HepG2 (cell line): ENCODE measurements at regions not wholly inside any gene's neighbourhood (a gene's known extent, or its start where the extent isn't known, plus 50 kb on each side); places are given as distances from the start of the nearest gene placed in this dataset.

ENCODE experiments used
- CHCHD3 ChIP-seq: sonication (generic); formaldehyde crosslinking; IDR thresholded peaks from 2 replicates; pipeline ENCODE4 v1.8.0; 2022; ENCODE audit warnings: mild to moderate bottlenecking, missing genetic modification reagents, moderate library complexity
- ETV6 ChIP-seq: sonication (generic); formaldehyde crosslinking; conservative IDR thresholded peaks from 2 replicates; pipeline ENCODE4 v1.4.0; 2020; ENCODE audit warnings: missing genetic modification reagents
- FLYWCH1 ChIP-seq: sonication (generic); formaldehyde crosslinking; IDR thresholded peaks from 2 replicates; pipeline ENCODE4 v1.8.1; 2023; ENCODE audit warnings: mild to moderate bottlenecking, missing genetic modification reagents
- FOXC1 ChIP-seq: sonication (generic); formaldehyde crosslinking; IDR thresholded peaks from 2 replicates; pipeline ENCODE4 v1.8.0; 2022; ENCODE audit warnings: mild to moderate bottlenecking, missing genetic modification reagents, borderline replicate concordance
- GABPA ChIP-seq, 2 experiments: IDR thresholded peaks; 2 replicates each; pipeline ENCODE4 v1.6.1; 2011 to 2016; ENCODE audit warnings: low read depth in 2 of 2, low read length in 1 of 2, missing biosample characterization in 1 of 2, missing genetic modification characterization in 1 of 2
- HES4 ChIP-seq: sonication (generic); formaldehyde crosslinking; IDR thresholded peaks from 2 replicates; pipeline ENCODE4 v1.9.0; 2021; ENCODE audit warnings: mild to moderate bottlenecking, missing genetic modification reagents, borderline replicate concordance
- KLF6 ChIP-seq: IDR thresholded peaks from 2 replicates; pipeline ENCODE4 v1.8.0; 2016; ENCODE audit warnings: missing biosample characterization, missing genetic modification reagents
- MTA3 ChIP-seq: sonication (generic); formaldehyde crosslinking; IDR thresholded peaks from 2 replicates; pipeline ENCODE4 v1.4.0; 2020; ENCODE audit warnings: missing genetic modification reagents
- NCOA2 ChIP-seq: sonication (generic); formaldehyde crosslinking; IDR thresholded peaks from 2 replicates; pipeline ENCODE4 v1.8.0; 2022; ENCODE audit warnings: inconsistent platforms
- NFIC ChIP-seq: IDR thresholded peaks from 2 replicates; pipeline ENCODE4 v1.6.1; 2012; ENCODE audit warnings: mild to moderate bottlenecking, low read length, inconsistent platforms
- RARG ChIP-seq: sonication (generic); formaldehyde crosslinking; IDR thresholded peaks from 2 replicates; pipeline ENCODE4 v1.4.0; 2020; ENCODE audit warnings: low read depth, mild to moderate bottlenecking, missing genetic modification reagents
- ZFP90 ChIP-seq: sonication (generic); formaldehyde crosslinking; IDR thresholded peaks from 2 replicates; pipeline ENCODE4 v1.8.0; 2022; ENCODE audit warnings: missing genetic modification reagents, mild to moderate bottlenecking, inconsistent platforms, borderline replicate concordance
- ZNF17 ChIP-seq: sonication (generic); formaldehyde crosslinking; IDR thresholded peaks from 2 replicates; pipeline ENCODE4 v1.5.0; 2020; ENCODE audit warnings: mild to moderate bottlenecking, missing genetic modification reagents
- ZNF607 ChIP-seq: sonication (generic); formaldehyde crosslinking; IDR thresholded peaks from 2 replicates; pipeline ENCODE4 v1.5.1; 2020; ENCODE audit warnings: missing genetic modification reagents, mild to moderate bottlenecking, borderline replicate concordance
- ZNF781 ChIP-seq: sonication (generic); formaldehyde crosslinking; IDR thresholded peaks from 2 replicates; pipeline ENCODE4 v1.5.1; 2020; ENCODE audit warnings: borderline replicate concordance, mild to moderate bottlenecking, missing genetic modification reagents; ENCODE audit errors: not compliant biosample characterization
- ZNF878 ChIP-seq: sonication (generic); formaldehyde crosslinking; IDR thresholded peaks from 2 replicates; pipeline ENCODE4 v1.8.1; 2023; ENCODE audit warnings: mild to moderate bottlenecking, missing genetic modification reagents, moderate library complexity
- TF ChIP-seq, protein P1 (sequence below): conservative IDR thresholded peaks from 2 replicates; pipeline ENCODE4 v1.6.1; 2018; ENCODE audit warnings: missing genetic modification reagents
- TF ChIP-seq, protein P2 (sequence below): IDR thresholded peaks from 2 replicates; pipeline ENCODE4 v1.6.1; 2018; ENCODE audit warnings: missing genetic modification reagents, mild to moderate bottlenecking, missing compliant biosample characterization
- TF ChIP-seq, protein P3 (sequence below): sonication (generic); formaldehyde crosslinking; IDR thresholded peaks from 2 replicates; pipeline ENCODE4 v1.4.0; 2020; ENCODE audit warnings: missing genetic modification reagents, mild to moderate bottlenecking, borderline replicate concordance
- TF ChIP-seq, protein P4 (sequence below): IDR thresholded peaks from 2 replicates; pipeline ENCODE4 v1.6.1; 2016; ENCODE audit warnings: mild to moderate bottlenecking, missing biosample characterization, missing genetic modification reagents

DNA sequence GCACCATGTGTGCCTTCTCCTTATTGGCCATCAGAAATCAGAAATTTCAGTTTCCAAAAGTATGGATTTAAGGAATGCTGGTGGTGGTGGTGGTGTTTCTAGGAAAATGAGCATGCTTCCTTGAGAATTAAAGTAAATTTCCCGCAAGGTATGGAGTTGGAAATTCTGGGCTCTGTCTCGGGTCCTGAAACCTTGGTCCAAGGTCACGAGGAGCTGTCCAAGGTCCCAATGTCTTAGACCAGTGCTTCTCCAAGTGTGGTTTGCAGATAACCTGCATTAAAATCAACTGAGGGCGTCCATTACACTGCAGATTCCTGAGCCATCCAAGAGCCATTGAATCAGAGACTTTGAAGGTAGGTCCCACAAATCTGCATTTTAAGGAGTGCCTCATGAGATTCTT is 210.9 kb upstream of the PKDCC start (continued):
- TF ChIP-seq RARG (CRISPR knock-in tag) (no peak), ZNF781 (peak; percentile 68), FOXC1 (no peak; the same call in 1 of the 2 replicates), FLYWCH1 (CRISPR knock-in tag) (peak; percentile 93; the same call in 1 of the 2 replicates), KLF6 (CRISPR knock-in tag) (peak; percentile 97), CHCHD3 (CRISPR knock-in tag) (no peak), MTA3 (CRISPR knock-in tag) (0 out of 2 replicates have a peak, but pooled peaks have one; percentile 56), ZNF607 (CRISPR knock-in tag) (peak; percentile 52; the same call in 1 of the 2 replicates), HES4 (CRISPR knock-in tag) (peak; percentile 86), NFIC (no peak), ZFP90 (CRISPR knock-in tag) (peak; percentile 35; the same call in 1 of the 2 replicates), ETV6 (CRISPR knock-in tag) (peak; percentile 88), NCOA2 (CRISPR knock-in tag) (peak; percentile 58; the same call in 1 of the 2 replicates), ZNF17 (CRISPR knock-in tag) (no peak), ZNF878 (CRISPR knock-in tag) (peak; percentile 54; the same call in 1 of the 2 replicates), GABPA (IDR thresholded peaks at IDR 0.05; ENCODE audit: low read depth, low read length) (no peak), GABPA (CRISPR knock-in tag; IDR thresholded peaks at IDR 0.05; ENCODE audit: low read depth) (peak; percentile 32; the same call in 1 of the 2 replicates)
- TF ChIP-seq, protein P1, sequence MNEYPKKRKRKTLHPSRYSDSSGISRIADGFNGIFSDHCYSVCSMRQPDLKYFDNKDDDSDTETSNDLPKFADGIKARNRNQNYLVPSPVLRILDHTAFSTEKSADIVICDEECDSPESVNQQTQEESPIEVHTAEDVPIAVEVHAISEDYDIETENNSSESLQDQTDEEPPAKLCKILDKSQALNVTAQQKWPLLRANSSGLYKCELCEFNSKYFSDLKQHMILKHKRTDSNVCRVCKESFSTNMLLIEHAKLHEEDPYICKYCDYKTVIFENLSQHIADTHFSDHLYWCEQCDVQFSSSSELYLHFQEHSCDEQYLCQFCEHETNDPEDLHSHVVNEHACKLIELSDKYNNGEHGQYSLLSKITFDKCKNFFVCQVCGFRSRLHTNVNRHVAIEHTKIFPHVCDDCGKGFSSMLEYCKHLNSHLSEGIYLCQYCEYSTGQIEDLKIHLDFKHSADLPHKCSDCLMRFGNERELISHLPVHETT (CRISPR knock-in tag): peak; percentile 47; the same call in 1 of the 2 replicates
- TF ChIP-seq, protein P2, sequence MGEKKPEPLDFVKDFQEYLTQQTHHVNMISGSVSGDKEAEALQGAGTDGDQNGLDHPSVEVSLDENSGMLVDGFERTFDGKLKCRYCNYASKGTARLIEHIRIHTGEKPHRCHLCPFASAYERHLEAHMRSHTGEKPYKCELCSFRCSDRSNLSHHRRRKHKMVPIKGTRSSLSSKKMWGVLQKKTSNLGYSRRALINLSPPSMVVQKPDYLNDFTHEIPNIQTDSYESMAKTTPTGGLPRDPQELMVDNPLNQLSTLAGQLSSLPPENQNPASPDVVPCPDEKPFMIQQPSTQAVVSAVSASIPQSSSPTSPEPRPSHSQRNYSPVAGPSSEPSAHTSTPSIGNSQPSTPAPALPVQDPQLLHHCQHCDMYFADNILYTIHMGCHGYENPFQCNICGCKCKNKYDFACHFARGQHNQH (CRISPR knock-in tag): peak; percentile 63; the same call in 1 of the 2 replicates
- TF ChIP-seq, protein P3, sequence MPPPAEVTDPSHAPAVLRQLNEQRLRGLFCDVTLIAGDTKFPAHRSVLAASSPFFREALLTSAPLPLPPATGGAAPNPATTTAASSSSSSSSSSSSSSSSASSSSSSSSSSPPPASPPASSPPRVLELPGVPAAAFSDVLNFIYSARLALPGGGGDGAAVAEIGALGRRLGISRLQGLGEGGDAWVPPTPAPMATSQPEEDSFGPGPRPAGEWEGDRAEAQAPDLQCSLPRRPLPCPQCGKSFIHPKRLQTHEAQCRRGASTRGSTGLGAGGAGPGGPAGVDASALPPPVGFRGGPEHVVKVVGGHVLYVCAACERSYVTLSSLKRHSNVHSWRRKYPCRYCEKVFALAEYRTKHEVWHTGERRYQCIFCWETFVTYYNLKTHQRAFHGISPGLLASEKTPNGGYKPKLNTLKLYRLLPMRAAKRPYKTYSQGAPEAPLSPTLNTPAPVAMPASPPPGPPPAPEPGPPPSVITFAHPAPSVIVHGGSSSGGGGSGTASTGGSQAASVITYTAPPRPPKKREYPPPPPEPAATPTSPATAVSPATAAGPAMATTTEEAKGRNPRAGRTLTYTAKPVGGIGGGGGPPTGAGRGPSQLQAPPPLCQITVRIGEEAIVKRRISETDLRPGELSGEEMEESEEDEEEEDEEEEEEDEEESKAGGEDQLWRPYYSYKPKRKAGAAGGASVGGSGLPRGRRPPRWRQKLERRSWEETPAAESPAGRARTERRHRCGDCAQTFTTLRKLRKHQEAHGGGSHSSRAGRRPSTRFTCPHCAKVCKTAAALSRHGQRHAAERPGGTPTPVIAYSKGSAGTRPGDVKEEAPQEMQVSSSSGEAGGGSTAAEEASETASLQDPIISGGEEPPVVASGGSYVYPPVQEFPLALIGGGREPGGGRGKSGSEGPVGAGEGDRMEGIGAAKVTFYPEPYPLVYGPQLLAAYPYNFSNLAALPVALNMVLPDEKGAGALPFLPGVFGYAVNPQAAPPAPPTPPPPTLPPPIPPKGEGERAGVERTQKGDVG (CRISPR knock-in tag): no peak
- TF ChIP-seq, protein P4, sequence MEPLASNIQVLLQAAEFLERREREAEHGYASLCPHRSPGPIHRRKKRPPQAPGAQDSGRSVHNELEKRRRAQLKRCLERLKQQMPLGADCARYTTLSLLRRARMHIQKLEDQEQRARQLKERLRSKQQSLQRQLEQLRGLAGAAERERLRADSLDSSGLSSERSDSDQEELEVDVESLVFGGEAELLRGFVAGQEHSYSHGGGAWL (CRISPR knock-in tag): 0 out of 2 replicates have a peak, but pooled peaks have one; percentile 45
